PC-9 (cell line): ENCODE measurements at regions not wholly inside any gene's neighbourhood (a gene's known extent, or its start where the extent isn't known, plus 50 kb on each side); places are given as distances from the start of the nearest gene placed in this dataset.

Experiments used
- CTCF ChIP-seq: fragments of 200-600 bp; sonication (generic); conservative IDR thresholded peaks from 2 replicates; pipeline ENCODE4 v1.6.1; 2017; ENCODE audit warnings: mixed run types, antibody characterized with exemption, mild to moderate bottlenecking, moderate library complexity
- EZH2 ChIP-seq: fragments of 200-600 bp; sonication (generic); IDR thresholded peaks from 2 replicates; pipeline ENCODE4 v1.8.0; 2017; ENCODE audit warnings: antibody characterized with exemption, low read depth

GRCh38 chr4:32423267-32423666, 1703.1 kb downstream of the PCDH7 start:
- TF ChIP-seq CTCF (no peak), EZH2 (no peak)
